Stimulated activated CD8-positive, alpha-beta memory T cell treated with anti-CD3 and anti-CD28 coated beads, Interleukin-15, amount 100 ng/mL, for 48 hours (primary cell): ENCODE measurements at regions not wholly inside any gene's neighbourhood (a gene's known extent, or its start where the extent isn't known, plus 50 kb on each side); places are given as distances from the start of the nearest gene placed in this dataset.
"Not testable (repeated sequence)": the region's sequence is repeated elsewhere in the genome, so short reads cannot be mapped to it uniquely, and the experiment has no call there.

Source experiments
- DNase-seq, 2 donors: peaks; one replicate each; pipeline ENCODE4 v3.0.0-alpha.2; 2020; ENCODE audit warnings: low read depth in 2 of 2

DNA sequence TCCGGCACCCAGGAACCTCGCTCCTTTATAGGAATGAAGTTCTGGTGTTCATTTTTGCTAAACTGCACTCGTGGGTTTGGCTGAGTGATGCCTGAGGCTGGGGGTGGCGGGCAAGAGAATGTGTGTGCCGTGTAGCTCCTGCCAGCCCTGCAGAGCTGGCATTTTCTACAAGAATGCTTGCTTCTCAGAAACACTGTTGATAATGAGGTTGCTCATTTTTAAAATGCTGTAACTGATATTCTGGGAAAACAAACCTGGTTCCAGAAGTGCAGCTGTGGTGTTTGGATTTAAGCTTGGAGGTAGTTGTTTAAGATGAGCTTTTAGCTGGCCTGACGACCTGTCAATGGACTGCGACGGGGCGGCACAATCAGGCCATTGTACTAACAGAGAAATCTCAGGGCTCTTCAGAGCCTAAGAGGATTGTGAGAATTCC, 511.9 kb upstream of the TNP1 start:
- no peak for DNase-seq

- peak; percentile 2 to 9 for DNase-seq
Measured at GRCh38 chr2:217370391-217370790, 510.5 kb upstream of the TNP1 start.

DNA sequence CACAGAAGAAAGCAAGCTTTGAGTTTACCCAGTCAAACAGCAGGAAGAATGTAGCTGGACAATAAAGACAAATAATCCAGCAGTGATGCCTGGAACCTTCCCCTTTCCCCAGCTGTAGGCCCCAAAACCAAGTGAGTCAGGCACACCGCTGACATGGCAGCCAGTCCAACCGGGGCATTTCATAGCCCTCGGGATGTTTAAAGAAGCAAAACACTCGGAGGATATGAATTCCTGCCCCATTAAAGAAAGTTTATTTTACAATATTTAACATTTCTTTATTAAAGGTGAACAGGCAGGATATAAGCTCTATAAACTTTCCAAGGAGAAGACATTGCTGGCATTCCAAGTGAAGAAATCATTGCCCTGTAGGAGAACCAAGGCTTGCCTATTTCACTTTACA, 507.6 kb upstream of the TNP1 start:
- DNase-seq = no peak

DNA sequence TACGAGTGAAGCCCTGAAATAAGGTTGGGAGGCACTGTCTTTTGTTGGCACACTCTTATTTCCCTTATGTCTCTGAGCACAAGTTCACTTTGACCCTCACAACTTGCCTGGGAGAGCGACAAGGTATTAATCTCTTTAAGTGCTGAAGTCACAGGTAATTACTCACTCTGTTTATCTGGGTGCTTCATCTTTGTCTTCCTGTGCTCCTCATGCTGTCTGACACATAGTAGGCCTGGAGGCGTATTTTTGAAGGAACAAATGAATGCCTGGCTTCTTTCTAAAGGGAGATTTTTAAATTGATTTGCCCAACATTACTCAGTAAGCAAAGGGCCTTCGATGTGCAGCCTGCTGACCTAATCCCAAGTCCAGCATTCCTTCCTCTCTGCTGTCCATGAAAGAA, 507.1 kb upstream of the TNP1 start:
- DNase-seq = no peak

DNA sequence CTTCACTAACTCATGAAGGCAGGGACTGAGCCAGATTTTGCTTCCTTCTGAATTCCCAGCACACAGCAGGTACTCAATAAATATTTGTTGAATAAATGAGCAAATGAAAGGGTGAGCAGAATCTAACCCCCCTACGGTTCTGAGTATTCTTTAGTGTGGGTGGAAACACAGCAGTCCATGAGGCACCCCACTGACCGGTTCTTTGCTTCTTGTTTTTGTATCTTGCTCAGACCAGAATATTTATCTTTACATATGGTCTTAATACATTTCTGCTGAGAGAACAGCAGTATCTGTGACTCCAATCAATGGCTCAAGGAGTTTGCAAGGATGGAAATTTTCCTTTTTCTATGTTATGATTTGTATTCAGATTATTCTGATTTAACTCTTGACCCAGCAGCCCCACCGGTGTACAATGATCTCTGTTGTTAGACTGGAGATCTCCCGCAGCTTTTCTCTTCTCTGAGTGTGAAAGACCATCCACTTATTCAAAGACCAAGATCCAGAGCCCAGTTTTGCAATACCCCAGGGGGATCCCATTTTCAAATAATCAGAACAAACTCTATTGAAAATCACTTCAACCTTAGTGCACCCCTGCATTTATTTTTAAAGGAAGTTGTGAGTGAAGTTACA, 506.5 kb upstream of the TNP1 start:
- DNase-seq = no peak

DNA sequence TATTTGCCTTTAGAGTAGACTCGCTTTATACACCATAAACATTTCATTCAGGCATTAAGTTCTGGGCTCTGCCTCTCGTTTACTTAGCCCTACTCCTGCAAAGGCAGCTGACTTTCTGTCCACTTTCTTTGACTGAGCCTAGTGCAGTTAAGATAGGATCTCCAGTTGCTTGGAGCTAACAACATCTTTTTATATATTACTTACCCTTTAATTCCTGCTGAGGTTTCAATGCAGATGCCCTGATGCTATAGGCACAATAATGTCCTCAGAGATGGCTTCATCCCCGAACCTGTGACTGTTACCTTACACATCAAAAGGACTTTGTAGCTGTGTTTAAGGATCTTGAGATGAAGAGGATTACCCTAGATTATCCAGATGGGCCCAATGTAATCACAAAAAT, 505.8 kb upstream of the TNP1 start:
- DNase-seq = no peak

DNA sequence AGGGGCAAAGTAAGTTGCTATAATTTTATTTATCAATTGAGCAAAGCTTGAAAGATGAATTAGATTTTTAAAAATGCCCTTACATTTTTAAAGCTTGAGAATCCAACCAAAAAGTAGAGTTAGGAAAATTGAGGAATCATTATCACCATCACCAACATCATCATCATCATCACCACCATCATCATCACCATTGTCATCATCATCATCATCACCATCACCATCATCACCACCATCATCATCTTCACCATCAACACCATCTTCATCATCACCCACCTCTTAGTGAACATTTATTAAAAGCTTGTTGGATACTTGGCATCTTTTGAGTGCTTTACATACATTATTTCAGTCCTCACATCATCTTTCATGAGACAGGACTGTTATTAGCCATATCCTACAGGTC, 504.4 kb upstream of the TNP1 start:
- DNase-seq = no peak

- no peak for DNase-seq
Measured at GRCh38 chr2:217363470-217363869, 503.6 kb upstream of the TNP1 start.

DNA sequence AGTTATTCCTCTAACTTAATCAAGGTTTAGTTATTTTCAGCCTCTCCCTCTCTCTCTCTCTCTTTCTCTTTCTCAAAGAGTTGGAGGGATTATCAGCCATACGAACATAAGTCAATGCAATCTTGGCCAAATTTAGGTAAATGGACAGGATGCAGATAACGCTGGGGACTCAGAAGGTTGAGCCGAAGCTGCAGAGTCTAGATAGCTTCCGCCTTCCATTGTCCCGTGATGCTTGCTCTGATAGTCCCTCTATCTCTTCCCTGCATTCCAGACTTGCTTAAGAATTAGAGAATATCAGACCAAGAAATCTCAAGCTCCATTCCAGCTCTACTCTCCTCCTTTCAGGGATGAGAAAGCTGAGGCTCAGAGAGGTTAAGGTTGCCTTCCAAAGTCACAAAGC, 502.8 kb upstream of the TNP1 start:
- DNase-seq = no peak

DNA sequence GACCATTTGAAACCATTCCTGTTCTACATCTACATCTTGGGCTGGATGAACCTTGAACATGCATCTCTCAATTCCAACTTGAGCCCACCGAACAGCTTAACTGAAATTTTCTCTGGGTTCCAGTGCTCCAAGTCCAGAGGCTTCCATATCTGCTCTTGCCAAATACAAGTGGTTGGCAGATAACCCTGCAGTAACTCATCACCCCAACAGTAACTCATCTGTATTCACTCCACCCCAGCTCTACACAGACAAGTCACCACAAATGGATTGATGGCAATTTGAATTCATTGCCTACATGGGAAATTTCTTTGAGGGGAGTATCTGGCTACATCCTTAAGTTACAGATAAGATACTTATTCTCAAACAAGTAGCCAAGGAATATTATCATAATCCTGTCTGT, 502.4 kb upstream of the TNP1 start:
- DNase-seq = no peak

- no peak for DNase-seq
Measured at GRCh38 chr2:217361483-217361880, 501.6 kb upstream of the TNP1 start.

DNA sequence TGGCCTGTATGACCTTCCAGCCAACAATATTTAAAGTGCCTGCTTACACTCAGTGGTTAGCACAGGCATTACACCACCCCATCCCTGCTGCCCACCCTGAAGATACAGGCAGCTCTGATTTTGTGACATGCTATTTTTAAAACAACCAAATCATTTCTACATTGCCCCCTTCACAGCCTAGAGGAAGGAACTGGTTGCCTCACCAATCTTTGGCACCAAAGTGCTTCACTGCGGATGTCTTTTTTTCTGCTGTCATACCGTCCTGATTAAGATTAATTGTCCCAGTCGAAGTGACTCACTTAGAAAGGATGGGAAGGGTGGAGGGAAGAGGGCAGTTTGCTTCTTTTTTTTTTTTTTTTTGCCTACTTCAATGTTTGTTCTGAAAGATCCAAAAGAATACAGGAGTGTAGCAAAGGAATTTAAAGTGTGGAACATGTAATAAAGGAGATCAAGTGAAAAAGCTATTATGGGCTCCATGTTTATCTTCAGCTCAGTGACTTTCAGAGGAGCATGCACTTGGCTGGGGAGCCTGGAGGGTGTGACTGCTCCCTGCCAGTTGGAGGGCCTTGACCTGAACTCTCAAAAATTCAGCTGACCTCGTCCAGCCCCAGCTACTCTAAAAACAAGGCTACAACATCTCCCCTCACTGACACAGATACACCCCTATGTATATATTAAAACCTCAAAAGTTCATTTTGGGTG, 501.1 kb upstream of the TNP1 start:
- DNase-seq = no peak

DNA sequence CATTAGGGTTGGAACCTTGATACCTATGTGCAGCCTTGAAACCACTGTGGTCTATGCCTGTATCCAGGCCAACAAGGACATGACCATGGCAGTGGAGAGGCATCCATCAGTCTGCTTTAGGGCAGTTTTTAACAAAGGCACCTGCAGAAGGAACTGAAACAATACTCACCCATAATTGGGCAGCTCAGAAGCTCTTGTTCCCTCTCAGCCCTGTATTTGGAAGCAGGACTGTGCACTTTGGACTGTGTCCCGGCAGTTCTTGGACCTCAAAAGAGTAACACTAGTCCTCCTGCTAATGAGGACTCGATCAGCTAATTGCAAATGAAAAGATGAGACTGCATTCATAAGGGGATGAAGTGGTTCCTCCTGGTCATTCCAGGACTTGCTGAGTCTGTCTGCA, 500.2 kb upstream of the TNP1 start:
- DNase-seq = no peak

DNA sequence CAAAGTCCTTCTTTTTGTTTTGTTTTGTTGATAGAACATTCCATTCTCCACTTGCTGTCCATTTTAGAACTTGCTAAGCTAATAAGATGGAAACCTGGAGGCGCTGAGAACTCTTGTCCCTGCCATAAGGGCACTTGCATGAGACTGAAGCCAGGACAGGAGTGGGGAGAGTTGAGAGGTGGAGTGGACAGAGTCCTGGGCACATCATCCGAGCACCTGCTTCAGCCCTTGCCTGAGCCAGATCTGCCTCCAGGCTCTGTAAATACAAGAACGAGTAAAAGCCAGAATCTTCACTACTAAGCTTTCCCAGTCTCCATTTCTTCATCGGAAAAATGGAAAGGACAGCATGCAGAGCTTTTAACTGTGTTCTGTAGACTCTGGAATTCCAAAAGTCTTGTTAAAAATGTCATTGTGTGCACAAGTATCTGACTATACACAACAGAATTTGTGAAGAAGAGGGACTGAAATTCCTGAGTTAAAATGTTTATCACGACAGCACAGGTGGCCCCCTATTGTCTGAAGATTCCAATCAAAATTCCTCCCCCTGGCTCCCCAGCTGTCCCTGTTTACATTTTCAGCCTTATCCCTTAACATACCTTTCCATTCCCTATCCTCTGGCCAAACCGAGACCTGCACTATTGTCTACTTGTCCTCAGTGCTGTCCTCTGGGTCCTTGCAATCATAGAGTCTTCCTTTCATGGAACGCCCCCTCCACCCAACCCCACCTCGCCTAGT, 498.2 kb upstream of the TNP1 start:
- DNase-seq = no peak

GRCh38 chr2:217356781-217357180, 496.9 kb upstream of the TNP1 start:
- no peak for DNase-seq

GRCh38 chr2:217356142-217356541, 496.3 kb upstream of the TNP1 start:
- no peak for DNase-seq

GRCh38 chr2:217353591-217353990, 493.7 kb upstream of the TNP1 start:
- DNase-seq = no peak

GRCh38 chr2:217351378-217351777, 491.5 kb upstream of the TNP1 start:
- no peak for DNase-seq

DNA sequence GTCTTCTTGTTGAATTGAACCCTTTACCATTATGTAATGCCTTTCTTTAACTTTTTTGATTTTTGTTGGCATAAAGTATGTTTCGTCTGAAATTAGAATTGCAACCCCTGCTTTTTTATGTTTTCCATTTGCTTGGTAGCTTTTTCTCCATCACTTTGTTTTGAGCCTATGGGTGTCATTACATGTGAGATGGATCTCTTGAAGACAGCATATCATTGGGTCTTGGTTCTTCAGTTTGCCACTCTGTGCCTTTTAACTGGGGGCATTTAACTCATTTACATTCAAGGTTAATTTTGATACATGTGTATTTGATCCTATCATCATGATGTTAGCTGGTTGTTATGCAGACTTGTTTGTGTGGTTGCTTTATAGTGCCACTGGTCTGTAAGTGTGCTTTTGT, 489.4 kb upstream of the TNP1 start:
- DNase-seq = no peak

DNA sequence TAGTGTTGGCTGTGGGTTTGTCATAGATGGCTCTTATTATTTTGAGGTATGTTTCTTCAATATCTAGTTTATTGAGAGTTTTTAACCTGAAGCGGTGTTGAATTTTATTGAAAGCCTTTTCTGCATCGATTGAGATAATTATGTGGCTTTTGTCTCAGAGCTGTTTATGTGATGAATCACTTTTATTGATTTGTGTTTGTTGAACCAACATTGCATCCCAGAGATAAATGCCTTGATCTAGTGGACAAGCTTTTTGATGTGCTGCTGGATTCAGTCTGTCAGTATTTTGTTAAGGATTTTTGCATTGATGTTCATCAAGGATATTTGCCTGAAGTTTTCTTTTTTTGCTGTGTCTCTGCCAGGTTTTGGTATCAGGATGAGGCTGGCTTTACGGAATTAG, 487.8 kb upstream of the TNP1 start:
- DNase-seq = not testable (repeated sequence)

DNA sequence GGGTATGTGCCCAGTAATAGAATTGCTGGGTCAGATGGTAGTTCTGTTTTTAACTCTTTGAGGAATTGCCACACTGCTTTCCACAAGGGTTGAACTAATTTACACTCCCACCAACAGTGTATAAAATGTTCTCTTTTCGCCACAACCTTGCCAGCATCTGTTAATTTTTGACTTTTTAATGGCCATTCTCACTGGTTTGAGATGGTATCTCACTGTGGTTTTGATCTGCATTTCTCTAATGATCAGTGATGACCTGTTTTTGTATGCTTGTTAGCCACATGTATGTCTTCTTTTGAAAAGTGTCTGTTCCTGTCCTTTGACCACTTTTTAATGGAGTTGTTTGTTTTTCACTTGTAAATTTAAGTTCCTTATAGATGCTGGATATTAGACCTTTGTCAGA, 486.2 kb upstream of the TNP1 start:
- DNase-seq = not testable (repeated sequence)

DNA sequence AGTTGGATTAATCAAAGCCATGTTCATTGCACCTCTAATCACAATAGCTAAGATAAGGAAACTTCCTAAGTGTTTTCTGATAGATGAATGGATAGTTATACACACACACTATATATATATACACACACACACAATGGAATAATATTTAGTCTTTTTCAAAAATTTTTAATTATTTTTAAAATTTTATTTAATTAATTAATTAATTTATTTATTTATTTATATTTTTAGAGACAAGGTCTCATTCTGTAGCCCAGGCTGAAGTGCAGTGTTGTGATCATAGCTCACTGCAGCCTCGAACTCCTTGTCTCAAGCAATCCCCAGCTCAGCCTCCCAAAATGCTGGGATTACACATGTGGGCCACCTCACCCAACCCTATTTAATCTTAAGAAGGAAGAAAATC, 481.0 kb upstream of the TNP1 start:
- no peak for DNase-seq

DNA sequence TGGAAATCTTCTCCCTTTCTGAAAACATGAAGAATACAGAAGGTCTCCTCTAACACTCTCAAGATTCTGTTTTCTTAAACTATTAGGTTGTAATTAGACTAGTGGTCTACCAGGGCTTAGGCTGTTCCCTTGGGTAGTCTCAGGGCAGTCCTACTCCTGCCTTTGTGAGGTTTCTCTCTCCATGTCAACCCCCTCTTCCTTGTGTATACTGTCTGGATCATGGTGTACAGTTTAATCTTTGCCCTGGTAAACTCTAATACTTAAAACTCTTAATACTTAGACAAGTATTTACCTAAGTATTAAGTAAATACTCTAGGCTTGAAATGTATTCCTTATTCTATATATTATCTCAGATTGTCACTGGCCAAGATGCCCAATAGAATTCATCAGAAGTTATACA, 480.3 kb upstream of the TNP1 start:
- no peak for DNase-seq
